HEK293 (cell line): ENCODE measurements at regions not wholly inside any gene's neighbourhood (a gene's known extent, or its start where the extent isn't known, plus 50 kb on each side); places are given as distances from the start of the nearest gene placed in this dataset.

Experiments
- CTCF ChIA-PET: fragments of 350-600 bp; formaldehyde crosslinking; extraction: SDS; loops from one replicate; lab custom pipeline; 2021; ENCODE audit warnings: antibody characterized with exemption; lab: Yijun Ruan, JAX
- POLR2A ChIA-PET: fragments of 300-600 bp; formaldehyde crosslinking; extraction: SDS; loops from one replicate; lab custom pipeline; 2020; ENCODE audit warnings: antibody characterized with exemption, inconsistent platforms; lab: Yijun Ruan, JAX
- H3K27ac ChIP-seq: fragments of 200-500 bp; sonication (Bioruptor generic); 2 replicates; pipeline ENCODE4 v1.5.1; 2014; ENCODE audit warnings: low read depth, low read length, control low read depth, inconsistent platforms; ENCODE audit errors: extremely low read depth
- H3K36me3 ChIP-seq, 2 experiments: fragments of 200-500 bp in 1 of 2; sonication (Bioruptor generic) in 1 of 2; 1 replicate in 1 of 2; 2 replicates in 1 of 2; pipeline ENCODE4 v1.5.1; 2014 to 2017; ENCODE audit warnings: inconsistent platforms in 2 of 2, low read length in 2 of 2; ENCODE audit not compliant: control insufficient read depth in 2 of 2, insufficient read depth in 1 of 2
- H3K4me1 ChIP-seq: fragments of 200-500 bp; sonication (Bioruptor generic); 2 replicates; pipeline ENCODE4 v1.5.1; 2014; ENCODE audit warnings: mild to moderate bottlenecking, low read length, inconsistent platforms; ENCODE audit not compliant: control insufficient read depth, insufficient read depth
- H3K4me3 ChIP-seq: 2 replicates; pipeline ENCODE4 v1.5.1; 2011; ENCODE audit warnings: low read depth, mild to moderate bottlenecking, control low read depth, low read length, moderate library complexity
- H3K9me3 ChIP-seq: fragments of 200-500 bp; sonication (Bioruptor generic); 2 replicates; pipeline ENCODE4 v1.5.1; 2014; ENCODE audit warnings: low read depth, low read length, inconsistent platforms; ENCODE audit not compliant: control insufficient read depth, insufficient read depth
- GFI1B ChIP-seq: fragments of 450-650 bp; formaldehyde crosslinking; IDR thresholded peaks from 2 replicates; pipeline ENCODE4 v1.5.1; 2016; ENCODE audit warnings: missing biosample characterization, missing genetic modification characterization
- GLIS2 ChIP-seq: fragments of 450-650 bp; formaldehyde crosslinking; IDR thresholded peaks from 2 replicates; pipeline ENCODE4 v1.5.1; 2016; ENCODE audit warnings: missing biosample characterization, missing genetic modification characterization
- MZF1 ChIP-seq: fragments of 450-650 bp; formaldehyde crosslinking; IDR thresholded peaks from 2 replicates; pipeline ENCODE4 v1.5.1; 2017; ENCODE audit warnings: missing biosample characterization, missing genetic modification characterization, borderline replicate concordance
- TRIM28 ChIP-seq: IDR thresholded peaks from 2 replicates; pipeline ENCODE4 v1.6.1; 2011; ENCODE audit warnings: low read length, control low read depth, borderline replicate concordance
- ZBTB1 ChIP-seq: fragments of 450-650 bp; formaldehyde crosslinking; IDR thresholded peaks from 2 replicates; pipeline ENCODE4 v1.5.1; 2016; ENCODE audit warnings: missing biosample characterization, missing genetic modification characterization
- ZBTB21 ChIP-seq: fragments of 450-650 bp; formaldehyde crosslinking; IDR thresholded peaks from 2 replicates; pipeline ENCODE4 v1.5.1; 2017; ENCODE audit warnings: missing biosample characterization, missing genetic modification characterization
- ZNF112 ChIP-seq: fragments of 450-650 bp; formaldehyde crosslinking; IDR thresholded peaks from 2 replicates; pipeline ENCODE4 v1.5.0; 2017; ENCODE audit warnings: missing biosample characterization, missing genetic modification characterization
- ZNF132 ChIP-seq: fragments of 450-650 bp; formaldehyde crosslinking; IDR thresholded peaks from 2 replicates; pipeline ENCODE4 v1.5.1; 2017; ENCODE audit warnings: missing biosample characterization, missing genetic modification characterization, borderline replicate concordance
- ZNF274 ChIP-seq, 2 experiments: fragments of 200-500 bp in 1 of 2; fragments of 450-650 bp in 1 of 2; sonication (Bioruptor generic) in 1 of 2; formaldehyde crosslinking in 1 of 2; IDR thresholded peaks; 2 replicates each; pipeline versions ENCODE4 v1.5.1 to v1.6.1; 2014 to 2016; ENCODE audit warnings: borderline replicate concordance in 1 of 2, inconsistent platforms in 1 of 2, low read length in 1 of 2, missing biosample characterization in 1 of 2, missing genetic modification characterization in 1 of 2
- ZNF311 ChIP-seq: fragments of 450-650 bp; formaldehyde crosslinking; IDR thresholded peaks from 2 replicates; pipeline ENCODE4 v1.5.1; 2017; ENCODE audit warnings: missing biosample characterization, missing genetic modification characterization, borderline replicate concordance
- ZNF341 ChIP-seq: fragments of 450-650 bp; formaldehyde crosslinking; IDR thresholded peaks from 2 replicates; pipeline ENCODE4; 2016; ENCODE audit warnings: low read depth, missing biosample characterization, missing genetic modification characterization
- ZNF404 ChIP-seq: fragments of 450-650 bp; formaldehyde crosslinking; IDR thresholded peaks from 2 replicates; pipeline ENCODE4 v1.5.1; 2017; ENCODE audit warnings: missing biosample characterization, missing genetic modification characterization
- ZNF585B ChIP-seq: fragments of 450-650 bp; formaldehyde crosslinking; IDR thresholded peaks from 2 replicates; pipeline ENCODE4 v1.5.1; 2016; ENCODE audit warnings: missing biosample characterization, missing genetic modification characterization
- ZNF600 ChIP-seq: fragments of 450-650 bp; formaldehyde crosslinking; IDR thresholded peaks from 2 replicates; pipeline ENCODE4 v1.5.1; 2016; ENCODE audit warnings: missing biosample characterization, missing genetic modification characterization
- ZNF707 ChIP-seq: fragments of 450-650 bp; formaldehyde crosslinking; IDR thresholded peaks from 2 replicates; pipeline ENCODE4 v1.5.1; 2016; ENCODE audit warnings: missing biosample characterization, missing genetic modification characterization
- ZNF776 ChIP-seq: fragments of 450-650 bp; formaldehyde crosslinking; IDR thresholded peaks from 2 replicates; pipeline ENCODE4 v1.5.0; 2017; ENCODE audit warnings: missing biosample characterization, missing genetic modification characterization, borderline replicate concordance
- TF ChIP-seq, protein P1 (sequence below): fragments of 450-650 bp; formaldehyde crosslinking; IDR thresholded peaks from 2 replicates; pipeline ENCODE4 v1.5.1; 2016; ENCODE audit warnings: missing biosample characterization, missing genetic modification characterization
- TF ChIP-seq, protein P2 (sequence below): fragments of 450-650 bp; formaldehyde crosslinking; optimal IDR thresholded peaks from 2 replicates; pipeline ENCODE3; 2016; ENCODE audit warnings: missing biosample characterization, mild to moderate bottlenecking, missing genetic modification characterization
- TF ChIP-seq, protein P3 (sequence below): IDR thresholded peaks from 2 replicates; pipeline ENCODE4 v1.6.1; 2011; ENCODE audit warnings: mild to moderate bottlenecking, low read depth, low read length, borderline replicate concordance
- TF ChIP-seq, protein P4 (sequence below): fragments of 450-650 bp; formaldehyde crosslinking; IDR thresholded peaks from 2 replicates; pipeline ENCODE4 v1.5.1; 2017; ENCODE audit warnings: missing biosample characterization, missing genetic modification characterization

DNA sequence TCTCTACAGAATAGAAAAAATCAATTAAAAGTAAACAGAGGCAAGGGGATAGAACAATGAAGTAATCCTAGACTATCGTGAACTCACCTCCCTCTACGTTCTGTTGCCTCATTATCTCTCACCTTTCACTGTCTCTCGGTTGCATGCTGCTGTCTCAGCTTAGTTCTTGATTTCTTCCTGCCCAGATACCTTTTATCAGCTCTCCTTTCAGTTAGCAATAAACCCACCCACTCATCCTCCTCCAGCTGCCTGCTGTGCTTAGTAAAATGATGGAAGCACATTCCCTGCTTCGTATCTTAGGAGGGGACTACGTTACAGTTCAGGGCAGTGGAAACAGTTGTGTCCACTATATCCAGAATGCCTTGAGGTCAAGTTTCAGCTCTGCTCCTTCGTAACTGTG is 1709.5 kb upstream of the AGA start:
- CTCF ChIA-PET: no interaction called here
- no peaks in the 10 kb centered on the region for H3K4me1 ChIP-seq
- POLR2A ChIA-PET: no interaction called here
- no peaks in the 10 kb centered on the region for H3K9me3 ChIP-seq
- no peak overlapping the region for H3K4me3 ChIP-seq
- no peak overlapping the region for H3K27ac ChIP-seq
- TF ChIP-seq ZNF404 (tag by site-specific recombination) (no peak), ZNF341 (tag by site-specific recombination) (no peak), ZNF707 (tag by site-specific recombination) (no peak), MZF1 (tag by site-specific recombination) (no peak), ZNF600 (no peak), ZBTB21 (no peak), ZNF112 (tag by site-specific recombination) (no peak), ZNF311 (tag by site-specific recombination) (no peak), GLIS2 (tag by site-specific recombination) (no peak), ZNF776 (no peak), ZNF274 (IDR thresholded peaks at IDR 0.05; ENCODE audit: low read length) (no peak), ZNF274 (tag by site-specific recombination; IDR thresholded peaks at IDR 0.05; ENCODE audit: borderline replicate concordance) (no peak), ZNF585B (tag by site-specific recombination) (no peak)
- TF ChIP-seq, protein P1, sequence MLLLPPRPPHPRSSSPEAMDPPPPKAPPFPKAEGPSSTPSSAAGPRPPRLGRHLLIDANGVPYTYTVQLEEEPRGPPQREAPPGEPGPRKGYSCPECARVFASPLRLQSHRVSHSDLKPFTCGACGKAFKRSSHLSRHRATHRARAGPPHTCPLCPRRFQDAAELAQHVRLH (tag by site-specific recombination): no peak
- TF ChIP-seq, protein P2, sequence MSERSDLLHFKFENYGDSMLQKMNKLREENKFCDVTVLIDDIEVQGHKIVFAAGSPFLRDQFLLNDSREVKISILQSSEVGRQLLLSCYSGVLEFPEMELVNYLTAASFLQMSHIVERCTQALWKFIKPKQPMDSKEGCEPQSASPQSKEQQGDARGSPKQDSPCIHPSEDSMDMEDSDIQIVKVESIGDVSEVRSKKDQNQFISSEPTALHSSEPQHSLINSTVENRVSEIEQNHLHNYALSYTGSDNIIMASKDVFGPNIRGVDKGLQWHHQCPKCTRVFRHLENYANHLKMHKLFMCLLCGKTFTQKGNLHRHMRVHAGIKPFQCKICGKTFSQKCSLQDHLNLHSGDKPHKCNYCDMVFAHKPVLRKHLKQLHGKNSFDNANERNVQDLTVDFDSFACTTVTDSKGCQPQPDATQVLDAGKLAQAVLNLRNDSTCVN (tag by site-specific recombination): no peak
- TF ChIP-seq, all 188 proteins: peak for 0
- H3K36me3 ChIP-seq: no peaks in the 10 kb centered on the region

DNA sequence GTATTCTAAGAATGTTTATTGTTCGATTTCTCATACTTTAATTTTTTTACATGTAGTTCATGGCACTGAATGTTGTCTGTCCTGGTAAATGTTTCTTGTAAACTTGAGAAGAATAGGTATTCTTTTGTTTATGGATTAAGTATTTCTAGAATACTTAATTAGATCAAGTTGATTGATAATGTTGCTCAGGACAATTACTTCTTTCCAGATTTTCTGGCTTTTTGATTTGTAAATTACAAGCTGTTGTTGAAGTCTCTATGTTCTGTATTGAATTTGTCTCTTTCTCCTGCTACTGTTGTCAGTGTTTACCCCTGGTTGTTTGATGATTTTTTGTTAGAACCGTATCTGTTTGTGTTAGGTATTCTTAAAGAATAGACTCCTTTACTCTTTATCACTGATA is 1720.9 kb upstream of the AGA start:
- POLR2A ChIA-PET: no interaction called here
- CTCF ChIA-PET: no interaction called here
- Histone ChIP-seq H3K9me3 (no peaks in the 10 kb centered on the region), H3K4me3 (no peak overlapping the region), H3K4me1 (no peaks in the 10 kb centered on the region), H3K36me3 (no peaks in the 10 kb centered on the region), H3K27ac (no peak overlapping the region)
- TF ChIP-seq ZNF132 (tag by site-specific recombination) (no peak), ZBTB1 (tag by site-specific recombination) (no peak), TRIM28 (no peak), GFI1B (tag by site-specific recombination) (no peak)
- TF ChIP-seq, protein P3, sequence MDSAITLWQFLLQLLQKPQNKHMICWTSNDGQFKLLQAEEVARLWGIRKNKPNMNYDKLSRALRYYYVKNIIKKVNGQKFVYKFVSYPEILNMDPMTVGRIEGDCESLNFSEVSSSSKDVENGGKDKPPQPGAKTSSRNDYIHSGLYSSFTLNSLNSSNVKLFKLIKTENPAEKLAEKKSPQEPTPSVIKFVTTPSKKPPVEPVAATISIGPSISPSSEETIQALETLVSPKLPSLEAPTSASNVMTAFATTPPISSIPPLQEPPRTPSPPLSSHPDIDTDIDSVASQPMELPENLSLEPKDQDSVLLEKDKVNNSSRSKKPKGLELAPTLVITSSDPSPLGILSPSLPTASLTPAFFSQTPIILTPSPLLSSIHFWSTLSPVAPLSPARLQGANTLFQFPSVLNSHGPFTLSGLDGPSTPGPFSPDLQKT: no peak
- TF ChIP-seq, protein P4, sequence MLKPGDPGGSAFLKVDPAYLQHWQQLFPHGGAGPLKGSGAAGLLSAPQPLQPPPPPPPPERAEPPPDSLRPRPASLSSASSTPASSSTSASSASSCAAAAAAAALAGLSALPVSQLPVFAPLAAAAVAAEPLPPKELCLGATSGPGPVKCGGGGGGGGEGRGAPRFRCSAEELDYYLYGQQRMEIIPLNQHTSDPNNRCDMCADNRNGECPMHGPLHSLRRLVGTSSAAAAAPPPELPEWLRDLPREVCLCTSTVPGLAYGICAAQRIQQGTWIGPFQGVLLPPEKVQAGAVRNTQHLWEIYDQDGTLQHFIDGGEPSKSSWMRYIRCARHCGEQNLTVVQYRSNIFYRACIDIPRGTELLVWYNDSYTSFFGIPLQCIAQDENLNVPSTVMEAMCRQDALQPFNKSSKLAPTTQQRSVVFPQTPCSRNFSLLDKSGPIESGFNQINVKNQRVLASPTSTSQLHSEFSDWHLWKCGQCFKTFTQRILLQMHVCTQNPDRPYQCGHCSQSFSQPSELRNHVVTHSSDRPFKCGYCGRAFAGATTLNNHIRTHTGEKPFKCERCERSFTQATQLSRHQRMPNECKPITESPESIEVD: no peak
